HFFc6 (cell line): ENCODE measurements at regions not wholly inside any gene's neighbourhood (a gene's known extent, or its start where the extent isn't known, plus 50 kb on each side); places are given as distances from the start of the nearest gene placed in this dataset.

Experiments
- DNase-seq: peaks from one replicate; pipeline ENCODE4 v3.0.0-alpha.2; 2018
- H3K27ac Mint-ChIP-seq: 2 replicates; pipeline ENCODE4 v1.8.0; 2020; ENCODE audit warnings: mild to moderate bottlenecking, mixed read lengths
- H3K27me3 Mint-ChIP-seq: 2 replicates; pipeline ENCODE4 v1.8.0; 2021; ENCODE audit warnings: mild to moderate bottlenecking, moderate library complexity, mixed read lengths; ENCODE audit not compliant: insufficient read depth
- H3K36me3 Mint-ChIP-seq: 2 replicates; pipeline ENCODE4 v1.8.0; 2021; ENCODE audit warnings: low read depth, mixed read lengths
- H3K4me1 Mint-ChIP-seq: 2 replicates; pipeline ENCODE4 v1.8.0; 2020; ENCODE audit warnings: low read depth, mixed read lengths
- H3K4me3 Mint-ChIP-seq: 2 replicates; pipeline ENCODE4 v1.8.0; 2020; ENCODE audit warnings: mild to moderate bottlenecking, moderate library complexity, mixed read lengths
- H3K9me3 Mint-ChIP-seq: 2 replicates; pipeline ENCODE4 v1.8.0; 2020; ENCODE audit warnings: mild to moderate bottlenecking, mixed read lengths
- CTCF ChIP-seq: fragments of 200-600 bp; sonication (generic); IDR thresholded peaks from 2 replicates; pipeline ENCODE4 v1.5.0; 2021; ENCODE audit warnings: antibody characterized with exemption, mild to moderate bottlenecking

GRCh38 chr6:40674170-40674569, 87.0 kb upstream of the LRFN2 start:
- Mint-ChIP-seq H3K27me3 (peaks cover 12% of the 10 kb centered on the region), H3K4me3 (no peak overlapping the region), H3K36me3 (no peaks in the 10 kb centered on the region; the same call in 1 of the 2 replicates), H3K9me3 (peaks cover 6% of the 10 kb centered on the region; the same call in 1 of the 2 replicates), H3K27ac (no peak overlapping the region), H3K4me1 (no peaks in the 10 kb centered on the region)
- TF ChIP-seq CTCF, result no peak
- no peak for DNase-seq

- Mint-ChIP-seq H3K4me3 (no peak overlapping the region), H3K4me1 (no peaks in the 10 kb centered on the region), H3K27me3 (peaks cover 7% of the 10 kb centered on the region), H3K9me3 (no peaks in the 10 kb centered on the region), H3K36me3 (no peaks in the 10 kb centered on the region), H3K27ac (no peak overlapping the region)
- 0 out of 2 replicates have a peak, but pooled peaks have one; percentile 13 for TF ChIP-seq CTCF
- DNase-seq, result no peak
Observed at GRCh38 chr6:40672087-40672486, 84.9 kb upstream of the LRFN2 start.

- Mint-ChIP-seq H3K4me1 (no peaks in the 10 kb centered on the region), H3K27me3 (peaks cover 6% of the 10 kb centered on the region), H3K4me3 (no peak overlapping the region), H3K27ac (no peak overlapping the region), H3K9me3 (no peaks in the 10 kb centered on the region), H3K36me3 (no peaks in the 10 kb centered on the region)
- DNase-seq, result no peak
- no peak for TF ChIP-seq CTCF
Observed at GRCh38 chr6:40671694-40672050, 84.5 kb upstream of the LRFN2 start.

GRCh38 chr6:40671001-40671693, 84.0 kb upstream of the LRFN2 start:
- Mint-ChIP-seq H3K4me1 (no peaks in the 10 kb centered on the region), H3K36me3 (no peaks in the 10 kb centered on the region), H3K27ac (no peak overlapping the region), H3K4me3 (no peak overlapping the region), H3K9me3 (no peaks in the 10 kb centered on the region), H3K27me3 (peaks cover 4% of the 10 kb centered on the region)
- no peak for TF ChIP-seq CTCF
- no peak for DNase-seq

- no peak for TF ChIP-seq CTCF
- no peaks in the 10 kb centered on the region for H3K36me3 Mint-ChIP-seq
- DNase-seq, result no peak
- no peak overlapping the region for H3K4me3 Mint-ChIP-seq
- peaks cover 4% of the 10 kb centered on the region; the same call in 1 of the 2 replicates for H3K9me3 Mint-ChIP-seq
- H3K4me1 Mint-ChIP-seq, result no peaks in the 10 kb centered on the region
- peaks cover 4% of the 10 kb centered on the region for H3K27me3 Mint-ChIP-seq
- no peak overlapping the region for H3K27ac Mint-ChIP-seq
Observed at GRCh38 chr6:40669343-40669742, 82.2 kb upstream of the LRFN2 start.
